ENCODE measurements at regions not wholly inside any gene's neighbourhood (a gene's known extent, or its start where the extent isn't known, plus 50 kb on each side); places are given as distances from the start of the nearest gene placed in this dataset.

DNA sequence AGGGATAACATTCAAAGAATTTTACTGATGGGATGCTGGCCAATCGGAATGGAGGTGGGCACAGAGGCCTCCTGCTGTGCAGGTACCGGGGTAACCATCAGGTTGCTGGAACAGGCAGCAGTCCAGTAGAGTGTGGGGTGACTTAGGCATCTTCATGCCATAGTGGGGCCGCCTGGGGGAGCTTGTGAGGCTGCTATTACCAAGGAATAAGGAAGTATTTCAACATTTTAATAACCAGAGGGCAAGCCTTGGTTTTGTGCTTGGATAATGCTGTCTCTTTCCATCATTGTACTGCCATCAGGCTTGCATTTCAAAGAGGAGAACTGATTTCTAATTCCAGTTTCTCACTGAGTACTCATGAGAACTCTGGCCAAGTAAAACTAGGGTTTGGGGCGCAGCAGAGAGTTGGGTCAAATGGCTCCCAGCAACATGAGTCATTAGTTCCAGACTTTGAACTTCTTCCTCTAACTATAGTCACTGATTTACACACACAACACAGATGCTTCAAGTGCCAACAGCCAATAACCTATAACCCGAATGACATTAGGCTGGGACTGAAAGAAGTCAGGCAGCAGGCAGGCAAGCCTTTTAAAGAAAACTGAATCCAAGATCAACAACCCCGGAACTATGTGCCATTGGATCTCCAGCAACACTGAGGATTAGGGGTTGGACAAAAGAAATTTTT is 56.1 kb upstream of the FHL2 start:
- H4K20me1 ChIP-seq (ENCODE audit: low read depth): no peaks in the 10 kb centered on the region
- no peak overlapping the region for H3K27ac Mint-ChIP-seq
- peaks cover 4% of the 10 kb centered on the region for H3K9me3 Mint-ChIP-seq
- no peak overlapping the region for H3K4me3 ChIP-seq
- TF ChIP-seq, protein P1, sequence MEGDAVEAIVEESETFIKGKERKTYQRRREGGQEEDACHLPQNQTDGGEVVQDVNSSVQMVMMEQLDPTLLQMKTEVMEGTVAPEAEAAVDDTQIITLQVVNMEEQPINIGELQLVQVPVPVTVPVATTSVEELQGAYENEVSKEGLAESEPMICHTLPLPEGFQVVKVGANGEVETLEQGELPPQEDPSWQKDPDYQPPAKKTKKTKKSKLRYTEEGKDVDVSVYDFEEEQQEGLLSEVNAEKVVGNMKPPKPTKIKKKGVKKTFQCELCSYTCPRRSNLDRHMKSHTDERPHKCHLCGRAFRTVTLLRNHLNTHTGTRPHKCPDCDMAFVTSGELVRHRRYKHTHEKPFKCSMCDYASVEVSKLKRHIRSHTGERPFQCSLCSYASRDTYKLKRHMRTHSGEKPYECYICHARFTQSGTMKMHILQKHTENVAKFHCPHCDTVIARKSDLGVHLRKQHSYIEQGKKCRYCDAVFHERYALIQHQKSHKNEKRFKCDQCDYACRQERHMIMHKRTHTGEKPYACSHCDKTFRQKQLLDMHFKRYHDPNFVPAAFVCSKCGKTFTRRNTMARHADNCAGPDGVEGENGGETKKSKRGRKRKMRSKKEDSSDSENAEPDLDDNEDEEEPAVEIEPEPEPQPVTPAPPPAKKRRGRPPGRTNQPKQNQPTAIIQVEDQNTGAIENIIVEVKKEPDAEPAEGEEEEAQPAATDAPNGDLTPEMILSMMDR (IDR thresholded peaks at IDR 0.05): peak; percentile 34
- TF ChIP-seq EZH2 (IDR thresholded peaks at IDR 0.05): no peak
- TF ChIP-seq EZH2phosphoT487 (IDR thresholded peaks at IDR 0.05): no peak
- no peaks in the 10 kb centered on the region for H3K27me3 ChIP-seq
- H3K36me3 ChIP-seq: no peaks in the 10 kb centered on the region
- H3K27me3 Mint-ChIP-seq (ENCODE audit: insufficient read depth, low read depth): peaks cover 6% of the 10 kb centered on the region
- H3K4me1 ChIP-seq: no peaks in the 10 kb centered on the region
- H2AFZ ChIP-seq (replicated peaks): no peak overlapping the region
- no peaks in the 10 kb centered on the region for H3K36me3 Mint-ChIP-seq
- H3K27ac ChIP-seq: no peak overlapping the region
- H3K9ac ChIP-seq: no peak overlapping the region
- H3K79me2 ChIP-seq (ENCODE audit: low read depth): no peaks in the 10 kb centered on the region
- peak; percentile 30 for DNase-seq (ENCODE audit: low spot score)
- no peak overlapping the region for H3K4me3 Mint-ChIP-seq
- no peaks in the 10 kb centered on the region for H3F3A ChIP-seq (ENCODE audit: low read depth)
- no peak overlapping the region for H3K4me2 ChIP-seq
- H3K4me1 Mint-ChIP-seq: peaks cover 7% of the 10 kb centered on the region
- no peaks in the 10 kb centered on the region for H3K9me3 ChIP-seq (ENCODE audit: low read depth)

DNA sequence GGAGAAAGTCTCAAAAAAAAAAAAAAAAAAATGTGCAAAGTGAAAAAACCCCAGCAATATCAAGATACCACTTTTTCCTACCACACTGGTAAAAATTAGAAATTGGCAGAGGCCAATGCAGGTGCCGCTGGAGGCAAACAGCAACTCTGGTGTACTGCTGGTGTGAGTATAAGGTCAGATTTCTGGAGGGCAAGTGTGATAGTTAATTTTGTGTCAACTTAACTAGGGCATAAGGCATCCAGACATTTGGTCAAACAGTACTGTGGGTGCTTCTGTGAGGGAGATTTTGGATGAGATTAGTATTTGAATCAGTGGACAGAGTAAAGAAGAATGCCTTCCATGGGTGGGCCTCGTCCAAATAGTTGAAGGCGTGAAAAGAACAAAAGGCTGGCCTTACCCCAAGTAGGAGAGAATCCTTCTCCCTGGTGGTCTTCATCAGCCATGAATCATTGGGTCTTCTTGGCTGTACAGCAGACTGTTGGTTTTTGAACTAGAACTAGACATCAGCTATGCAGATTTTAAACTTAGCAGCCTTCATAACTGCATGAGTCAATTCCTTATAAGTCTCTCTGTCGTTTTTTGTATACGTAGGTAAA is 52.8 kb upstream of the FHL2 start:
- no peaks in the 10 kb centered on the region for H3F3A ChIP-seq (ENCODE audit: low read depth)
- no peaks in the 10 kb centered on the region for H3K36me3 ChIP-seq
- Mint-ChIP-seq H3K9me3 (no peaks in the 10 kb centered on the region), H3K4me1 (peaks cover 6% of the 10 kb centered on the region), H3K27me3 (ENCODE audit: insufficient read depth, low read depth) (no peaks in the 10 kb centered on the region), H3K36me3 (no peaks in the 10 kb centered on the region), H3K27ac (no peak overlapping the region), H3K4me3 (no peak overlapping the region)
- H3K4me3 ChIP-seq: no peak overlapping the region
- H3K79me2 ChIP-seq (ENCODE audit: low read depth): no peaks in the 10 kb centered on the region
- H4K20me1 ChIP-seq (ENCODE audit: low read depth): no peaks in the 10 kb centered on the region
- no peak overlapping the region for H3K27ac ChIP-seq
- H2AFZ ChIP-seq (replicated peaks): no peak overlapping the region
- H3K4me1 ChIP-seq: no peaks in the 10 kb centered on the region
- DNase-seq (ENCODE audit: low spot score): no peak
- no peak overlapping the region for H3K4me2 ChIP-seq
- H3K27me3 ChIP-seq: no peaks in the 10 kb centered on the region
- H3K9ac ChIP-seq: no peak overlapping the region
- no peaks in the 10 kb centered on the region for H3K9me3 ChIP-seq (ENCODE audit: low read depth)
- no peak for TF ChIP-seq EZH2 (IDR thresholded peaks at IDR 0.05)
- no peak for TF ChIP-seq EZH2phosphoT487 (IDR thresholded peaks at IDR 0.05)
- TF ChIP-seq, protein P1 (IDR thresholded peaks at IDR 0.05): no peak

DNA sequence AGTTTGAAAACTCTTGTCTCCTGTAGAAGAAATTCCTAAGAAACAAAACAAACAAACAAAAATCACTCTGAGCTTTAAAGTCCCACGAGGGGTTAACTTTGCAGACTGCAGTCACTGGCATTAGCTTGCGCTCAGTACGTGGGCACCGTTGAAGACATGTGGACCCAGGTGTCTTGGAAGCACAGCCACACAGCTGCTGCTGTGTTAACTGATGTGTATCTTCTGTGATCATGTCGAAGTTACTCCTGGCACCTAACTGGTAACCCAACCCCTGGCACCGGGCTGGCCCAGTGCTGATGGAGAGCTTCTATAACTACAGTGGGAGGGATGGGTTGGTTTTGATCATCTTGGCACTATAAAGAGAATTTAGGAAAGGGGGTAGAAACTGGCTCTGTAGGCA is 51.6 kb upstream of the FHL2 start:
- no peak overlapping the region for H3K27ac Mint-ChIP-seq
- Histone ChIP-seq H3K9me3 (ENCODE audit: low read depth) (no peaks in the 10 kb centered on the region), H3K27ac (no peak overlapping the region), H3K9ac (no peak overlapping the region), H3K4me2 (no peak overlapping the region), H3K4me1 (no peaks in the 10 kb centered on the region), H3K36me3 (no peaks in the 10 kb centered on the region), H2AFZ (replicated peaks) (no peak overlapping the region), H3F3A (ENCODE audit: low read depth) (no peaks in the 10 kb centered on the region), H3K27me3 (no peaks in the 10 kb centered on the region), H4K20me1 (ENCODE audit: low read depth) (no peaks in the 10 kb centered on the region), H3K79me2 (ENCODE audit: low read depth) (no peaks in the 10 kb centered on the region), H3K4me3 (no peak overlapping the region)
- H3K27me3 Mint-ChIP-seq (ENCODE audit: insufficient read depth, low read depth): no peaks in the 10 kb centered on the region
- no peak overlapping the region for H3K4me3 Mint-ChIP-seq
- no peak for DNase-seq (ENCODE audit: low spot score)
- no peaks in the 10 kb centered on the region for H3K36me3 Mint-ChIP-seq
- TF ChIP-seq EZH2 (IDR thresholded peaks at IDR 0.05): no peak
- TF ChIP-seq, protein P1 (IDR thresholded peaks at IDR 0.05): no peak
- no peak for TF ChIP-seq EZH2phosphoT487 (IDR thresholded peaks at IDR 0.05)
- H3K9me3 Mint-ChIP-seq: no peaks in the 10 kb centered on the region
- H3K4me1 Mint-ChIP-seq: peaks cover 6% of the 10 kb centered on the region
